HG03342 (cell line): ENCODE measurements at regions not wholly inside any gene's neighbourhood (a gene's known extent, or its start where the extent isn't known, plus 50 kb on each side); places are given as distances from the start of the nearest gene placed in this dataset.
"Not testable (repeated sequence)": the region's sequence is repeated elsewhere in the genome, so short reads cannot be mapped to it uniquely, and the experiment has no call there.

Experiments used
- ATAC-seq: cut with Tn5 transposase; IDR thresholded peaks from one replicate; pipeline ENCODE4 v1.9.1; 2021; ENCODE audit warnings: mild to moderate bottlenecking, moderate library complexity; ENCODE audit not compliant: unreplicated experiment

DNA sequence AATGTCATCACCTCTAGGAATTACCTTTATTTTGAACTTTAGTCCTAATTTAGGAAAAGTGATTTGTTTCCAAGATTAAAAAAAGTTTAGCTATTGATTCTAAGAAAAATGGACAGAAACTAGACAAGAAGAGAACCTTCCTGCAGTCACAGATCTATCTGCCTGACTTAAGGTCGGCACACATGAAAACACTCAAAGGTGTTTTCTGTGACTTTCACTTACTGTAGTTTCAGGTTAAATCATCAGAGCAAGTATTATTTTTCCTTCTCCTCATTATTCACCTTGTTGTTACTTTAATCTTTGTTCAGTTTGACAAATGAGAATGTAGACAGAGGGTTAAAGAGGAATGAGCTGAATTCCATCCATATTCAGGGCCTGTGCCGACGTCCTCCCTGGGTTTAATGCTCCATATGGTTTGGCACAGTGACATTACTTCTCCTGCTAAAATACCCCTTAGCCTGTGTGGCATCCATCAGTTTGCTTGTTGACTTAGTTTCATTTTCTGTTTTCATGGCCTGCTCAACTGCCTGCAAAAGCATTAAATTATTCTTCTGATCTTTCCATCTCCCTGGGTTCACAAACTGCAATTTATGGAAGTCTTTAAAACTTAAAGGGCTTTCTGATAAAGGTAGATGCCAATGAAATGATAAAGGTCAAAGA is 352.7 kb downstream of the NKX6-1 start:
- peak; percentile 67 for ATAC-seq

DNA sequence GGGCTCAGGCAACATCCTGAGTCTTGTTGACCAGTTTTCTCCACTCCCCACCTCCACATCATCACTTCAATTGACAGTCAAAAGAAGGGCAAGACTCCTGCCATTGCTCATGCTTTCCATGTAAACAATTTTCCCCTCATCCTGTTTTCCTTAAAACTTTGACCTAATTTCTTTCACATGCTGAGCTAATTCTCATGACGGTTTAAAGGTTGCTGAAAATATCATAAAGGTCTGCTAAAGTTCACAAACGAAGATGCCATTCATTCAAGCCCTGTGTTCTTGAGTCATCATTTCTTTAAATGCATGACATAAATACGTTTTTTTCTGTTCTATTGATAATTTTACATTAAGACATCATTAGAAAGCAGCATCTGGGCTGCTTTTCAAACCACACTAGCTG is 353.9 kb downstream of the NKX6-1 start:
- ATAC-seq: no peak

- not testable (repeated sequence) for ATAC-seq
Measured at GRCh38 chr4:84126911-84127310, 372.2 kb downstream of the NKX6-1 start.

GRCh38 chr4:84126061-84126787 is 372.9 kb downstream of the NKX6-1 start:
- ATAC-seq: no peak

DNA sequence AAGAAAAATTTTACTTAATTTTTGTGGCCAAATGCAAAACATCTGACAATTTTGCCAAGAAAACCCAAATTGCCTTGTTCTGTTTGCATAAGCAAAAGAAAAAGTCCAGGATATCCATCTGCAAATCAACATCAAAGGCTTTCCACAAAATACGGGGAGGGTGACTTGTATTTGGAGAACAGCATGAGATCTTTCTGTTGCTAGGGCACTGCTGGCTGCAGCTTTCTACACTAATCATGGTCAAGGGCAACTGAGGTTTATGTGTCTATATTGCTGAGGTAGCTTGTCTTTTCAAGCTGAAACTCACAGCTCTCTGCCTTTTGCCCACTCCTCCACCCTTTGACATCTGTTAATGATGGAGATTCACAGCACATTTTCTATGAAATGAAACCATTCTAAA is 389.1 kb downstream of the NKX6-1 start:
- ATAC-seq: no peak

GRCh38 chr4:84101653-84102625 is 397.2 kb downstream of the NKX6-1 start:
- ATAC-seq: not testable (repeated sequence)

DNA sequence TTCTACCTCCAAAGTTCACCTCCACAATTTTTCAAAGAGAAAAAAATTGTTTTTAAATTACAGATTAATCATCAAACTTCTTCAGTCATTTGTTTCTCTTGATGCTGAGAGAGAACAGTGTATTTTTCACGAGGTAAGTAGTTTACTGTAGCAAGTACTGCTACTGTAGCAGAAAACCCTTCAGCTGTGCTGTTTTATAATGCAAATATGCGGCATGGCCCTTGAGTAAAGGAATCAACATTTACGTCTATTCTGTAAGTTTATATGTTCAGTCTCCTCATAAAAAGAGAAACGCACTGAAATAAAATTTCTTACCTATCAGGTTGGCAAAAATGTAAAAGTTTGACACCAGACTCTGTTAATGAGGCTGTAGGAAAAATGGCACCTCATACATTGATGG is 399.0 kb downstream of the NKX6-1 start:
- no peak for ATAC-seq

DNA sequence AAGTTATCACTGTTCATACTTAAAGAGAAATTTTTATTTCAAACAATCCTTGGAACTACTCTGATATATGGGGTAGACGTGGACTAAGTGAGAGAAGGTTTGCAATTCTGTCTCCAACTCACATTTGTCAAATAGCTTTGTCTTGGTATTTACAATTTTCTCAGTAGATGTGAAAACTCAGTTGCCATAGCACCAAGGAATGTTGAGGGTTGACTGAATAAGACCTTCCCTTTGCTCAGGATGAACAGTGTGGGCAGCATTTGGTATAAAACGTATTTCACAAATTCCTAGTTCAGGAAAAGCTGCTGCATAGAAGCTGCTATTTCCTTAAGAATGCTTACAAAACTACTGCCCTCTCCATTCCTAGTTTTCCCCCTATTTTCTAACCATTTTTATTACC is 399.5 kb downstream of the NKX6-1 start:
- no peak for ATAC-seq

DNA sequence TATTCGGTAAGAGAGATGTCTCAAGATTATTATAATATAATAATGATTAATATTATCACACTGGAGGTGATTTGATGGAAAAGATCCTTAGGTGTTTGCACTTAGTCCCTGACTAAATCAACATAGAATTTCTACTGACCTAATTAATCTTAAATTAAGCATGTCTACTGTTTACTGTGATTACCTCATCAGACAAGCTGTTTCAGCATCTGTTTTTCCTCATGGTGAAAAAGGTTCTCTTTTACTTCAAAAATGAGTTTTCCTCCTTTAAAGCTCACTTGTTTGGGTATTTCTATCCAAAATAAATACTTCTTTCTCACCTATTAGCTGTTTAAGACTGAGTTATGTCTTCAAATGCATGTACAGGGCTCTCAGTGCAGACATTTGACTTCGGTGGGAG is 407.8 kb downstream of the NKX6-1 start:
- ATAC-seq: no peak

- no peak for ATAC-seq
Measured at GRCh38 chr4:84089652-84090437, 409.2 kb downstream of the NKX6-1 start.

DNA sequence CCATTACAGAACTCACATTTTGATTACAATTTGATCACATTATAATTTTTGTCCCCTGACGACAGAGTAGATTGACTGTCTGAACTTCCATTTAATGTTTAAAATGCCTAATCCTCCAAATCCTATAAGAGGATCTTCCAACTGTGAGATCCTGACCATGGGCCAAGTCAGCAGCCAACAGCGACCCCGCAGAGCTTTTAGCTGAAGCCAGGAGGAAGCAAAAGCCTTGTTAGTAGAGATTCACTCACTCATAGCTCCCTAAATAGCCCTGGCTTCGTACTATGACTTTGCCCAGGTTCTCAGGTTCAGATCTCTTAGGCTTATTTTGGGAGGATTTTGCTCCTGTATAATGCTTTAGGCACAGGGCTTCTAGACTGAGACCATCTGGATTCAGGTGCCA is 413.1 kb downstream of the NKX6-1 start:
- no peak for ATAC-seq

DNA sequence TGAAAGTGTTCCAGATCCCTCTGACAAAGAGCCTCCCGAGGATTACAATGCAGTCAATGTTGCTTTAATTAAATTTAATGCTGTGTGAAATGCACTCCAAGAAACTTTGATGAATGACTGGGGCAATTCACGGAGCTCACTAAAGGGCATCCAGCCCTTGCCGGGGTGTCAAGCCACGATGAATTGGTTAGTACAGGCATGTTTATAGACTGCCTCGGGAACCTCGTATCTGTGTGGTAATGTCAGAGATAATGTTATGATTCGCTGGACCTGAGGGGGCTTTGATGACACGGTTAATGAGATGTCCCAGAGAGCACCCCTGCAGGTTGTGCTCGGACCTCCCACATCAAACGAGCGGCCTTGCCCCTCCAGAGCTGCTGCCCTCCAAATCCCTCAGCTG is 428.8 kb downstream of the NKX6-1 start:
- no peak for ATAC-seq

DNA sequence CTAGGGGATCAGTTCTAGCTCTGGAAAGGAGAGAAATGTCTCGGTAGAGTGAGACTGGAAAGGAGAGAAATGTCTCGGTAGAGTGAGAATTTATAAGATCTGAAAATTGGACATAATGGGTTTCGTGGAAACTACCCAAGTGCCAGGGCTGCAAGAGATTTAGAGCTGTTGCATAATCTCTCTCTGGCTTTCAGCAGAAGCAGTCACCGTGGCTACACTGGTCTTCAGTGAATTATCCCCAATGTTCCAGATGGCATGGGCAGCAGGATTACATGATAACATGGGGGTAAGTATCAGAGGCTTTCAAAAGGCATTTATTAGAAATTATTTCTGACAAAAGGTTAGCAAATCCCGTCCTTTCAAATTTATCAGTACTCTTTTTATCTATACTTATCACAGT is 435.5 kb downstream of the NKX6-1 start:
- ATAC-seq: no peak

GRCh38 chr4:84058201-84058600 is 440.9 kb downstream of the NKX6-1 start:
- no peak for ATAC-seq

GRCh38 chr4:84051639-84052038 is 447.5 kb downstream of the NKX6-1 start:
- ATAC-seq: no peak

DNA sequence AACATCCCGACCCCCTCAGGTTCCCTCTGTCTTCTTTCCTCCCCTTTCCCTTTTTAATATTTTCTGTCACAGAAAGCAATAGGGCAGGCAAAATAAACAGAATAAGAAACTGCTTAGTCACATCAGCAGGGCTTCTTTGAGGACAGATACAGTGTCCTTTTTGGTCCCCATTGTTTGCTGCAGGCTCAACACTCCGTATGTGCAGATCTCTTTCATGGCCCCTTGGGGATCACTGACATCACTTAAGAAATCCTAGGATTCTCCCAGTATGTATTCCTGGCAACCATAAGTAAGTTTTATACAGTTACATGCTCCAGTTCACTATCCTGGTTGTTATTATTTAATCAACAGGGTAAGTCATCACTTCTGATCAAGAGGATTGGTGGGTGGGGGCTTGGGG is 448.0 kb downstream of the NKX6-1 start:
- no peak for ATAC-seq

GRCh38 chr4:84050015-84050414 is 449.1 kb downstream of the NKX6-1 start:
- no peak for ATAC-seq

DNA sequence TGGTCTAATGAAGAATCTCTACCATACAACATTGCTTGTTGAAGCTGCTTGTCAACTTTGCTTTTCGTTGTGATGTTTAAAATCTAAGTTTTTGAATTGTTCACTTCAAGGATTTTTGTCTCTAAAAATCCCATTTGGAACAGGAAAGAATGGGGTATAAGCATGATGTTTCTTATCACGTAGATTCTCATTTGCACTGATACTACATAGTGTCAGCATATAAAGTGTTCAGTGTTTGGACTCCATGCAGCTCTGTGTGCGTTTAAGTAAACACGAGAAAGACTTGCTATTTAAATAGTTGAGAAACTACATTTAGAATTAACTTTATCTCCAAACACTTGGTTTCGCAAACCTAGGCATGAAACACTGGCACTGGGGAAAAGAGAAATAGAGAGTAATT is 452.5 kb downstream of the NKX6-1 start:
- ATAC-seq: no peak

DNA sequence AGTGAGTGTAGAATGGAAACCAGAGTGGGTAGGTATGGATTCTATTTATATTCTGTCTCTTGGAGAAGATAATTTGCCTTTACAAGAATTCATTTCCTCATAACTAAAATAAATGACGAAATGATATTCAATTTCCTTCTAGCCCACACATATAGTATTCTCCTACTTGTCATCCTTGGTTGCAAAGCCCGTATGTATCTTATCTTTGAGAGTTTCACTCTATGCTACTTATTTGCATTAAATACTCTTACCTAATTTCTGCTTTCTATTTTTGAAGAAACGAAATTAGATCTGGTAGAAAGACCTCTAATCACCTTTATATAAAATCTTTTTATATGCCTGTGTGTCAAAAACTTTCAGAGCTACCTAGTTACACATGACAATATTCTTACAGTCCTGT is 457.7 kb downstream of the NKX6-1 start:
- ATAC-seq: no peak

- no peak for ATAC-seq
Measured at GRCh38 chr4:84035568-84035967, 463.5 kb downstream of the NKX6-1 start.

DNA sequence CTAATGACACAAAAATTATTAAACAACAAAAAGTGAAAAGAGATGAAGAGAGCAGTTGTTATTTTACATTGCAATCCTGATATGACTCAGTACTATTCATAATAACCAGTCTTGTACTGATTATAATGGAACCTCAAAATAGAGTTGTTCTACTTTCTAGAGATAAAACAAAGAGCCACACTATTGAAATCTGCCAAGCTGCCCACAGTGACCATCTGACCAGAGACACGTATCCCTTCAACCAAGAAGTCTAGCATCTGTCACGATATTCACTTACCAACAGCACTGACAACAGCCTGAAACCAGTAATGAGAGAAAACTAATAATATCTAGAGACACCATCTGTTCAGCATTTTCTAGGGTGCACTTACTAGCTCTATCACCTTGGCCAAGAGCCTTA is 466.7 kb downstream of the NKX6-1 start:
- ATAC-seq: peak; percentile 75
